Germinal center (tissue), 1 donor: ENCODE measurements at regions not wholly inside any gene's neighbourhood (a gene's known extent, or its start where the extent isn't known, plus 50 kb on each side); places are given as distances from the start of the nearest gene placed in this dataset.
A peak's percentile ranks its signal among the peaks of the same experiment; 100 is the strongest.
"Not testable (repeated sequence)": the region's sequence is repeated elsewhere in the genome, so short reads cannot be mapped to it uniquely, and the experiment has no call there.

Experiments
- DNase-seq: peaks from one replicate; pipeline ENCODE4 v3.0.0; 2012; ENCODE audit warnings: mixed read lengths, low spot score

DNA sequence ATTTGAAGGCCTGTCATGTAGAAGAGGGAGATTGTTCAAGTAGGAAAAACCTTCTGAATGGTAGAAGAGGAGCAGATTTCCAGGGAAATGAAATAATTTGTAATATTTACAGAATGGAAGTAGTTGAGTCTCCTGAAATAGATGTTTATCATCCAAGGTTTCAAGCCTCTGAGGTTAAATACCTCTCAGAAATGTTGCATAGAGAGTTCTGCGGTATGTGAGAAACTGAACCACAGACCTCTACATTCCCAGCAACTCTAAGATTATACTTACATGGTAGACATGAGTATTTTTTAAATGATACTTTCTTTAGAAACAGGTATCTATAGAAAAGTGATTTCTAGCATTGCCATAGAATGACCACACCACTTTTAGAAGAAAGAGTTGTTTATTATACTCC is 379.8 kb upstream of the FANCL start:
- no peak for DNase-seq

DNA sequence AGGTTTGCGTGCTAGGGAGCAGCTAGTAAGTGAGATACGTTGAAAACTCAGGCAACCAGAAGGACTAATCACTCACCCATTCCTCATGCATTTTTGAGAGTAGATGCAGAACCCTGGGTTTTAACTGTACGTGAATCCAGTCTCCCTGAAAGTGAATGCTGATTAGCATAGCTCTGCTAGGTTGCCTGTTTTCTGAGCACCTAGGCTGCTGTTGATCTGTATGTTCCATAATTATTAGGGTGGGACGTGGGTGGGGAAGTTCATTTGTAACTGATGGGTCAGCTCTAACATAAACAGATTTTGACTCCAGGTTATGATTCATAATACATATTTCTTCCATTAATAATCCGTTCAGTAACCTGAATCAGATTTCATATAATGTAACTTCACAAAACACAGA is 379.0 kb upstream of the FANCL start:
- DNase-seq: no peak

DNA sequence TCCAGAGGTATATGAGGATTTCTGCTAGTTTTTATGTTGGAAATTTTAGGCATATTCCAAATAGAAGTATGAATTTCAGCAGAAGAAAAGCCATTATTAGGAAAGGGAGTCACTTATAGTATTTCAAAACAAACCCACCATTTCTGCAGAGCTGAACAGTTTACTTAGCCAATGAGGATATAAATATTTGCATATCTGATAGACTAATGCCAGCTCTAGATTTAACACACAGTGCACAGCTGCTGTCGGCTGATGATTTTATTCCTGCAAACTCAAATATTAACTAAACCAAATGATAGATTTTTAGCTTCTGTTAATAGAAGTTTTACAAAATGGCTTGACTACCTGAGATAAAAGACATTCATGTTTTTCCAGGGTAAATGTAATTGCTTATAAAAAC is 375.8 kb upstream of the FANCL start:
- no peak for DNase-seq

DNA sequence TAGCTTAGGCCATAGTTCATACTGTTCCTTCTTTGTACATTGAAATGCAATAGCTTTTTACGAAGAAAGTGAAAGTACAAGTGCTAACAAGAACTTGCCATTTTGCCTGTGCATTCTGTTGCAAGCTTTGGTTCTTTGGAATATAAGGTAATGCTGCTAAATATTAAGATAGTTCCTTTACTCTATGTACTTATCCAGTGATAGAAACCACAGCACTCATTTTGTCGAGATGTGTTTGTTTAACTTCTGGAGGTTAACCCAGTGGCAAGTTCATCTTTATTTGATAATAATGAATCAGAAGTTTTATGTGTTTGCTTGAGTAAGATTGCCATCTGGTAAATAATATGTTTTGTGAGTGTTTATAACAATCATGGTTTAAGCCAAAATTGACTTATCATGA is 373.1 kb upstream of the FANCL start:
- no peak for DNase-seq

DNA sequence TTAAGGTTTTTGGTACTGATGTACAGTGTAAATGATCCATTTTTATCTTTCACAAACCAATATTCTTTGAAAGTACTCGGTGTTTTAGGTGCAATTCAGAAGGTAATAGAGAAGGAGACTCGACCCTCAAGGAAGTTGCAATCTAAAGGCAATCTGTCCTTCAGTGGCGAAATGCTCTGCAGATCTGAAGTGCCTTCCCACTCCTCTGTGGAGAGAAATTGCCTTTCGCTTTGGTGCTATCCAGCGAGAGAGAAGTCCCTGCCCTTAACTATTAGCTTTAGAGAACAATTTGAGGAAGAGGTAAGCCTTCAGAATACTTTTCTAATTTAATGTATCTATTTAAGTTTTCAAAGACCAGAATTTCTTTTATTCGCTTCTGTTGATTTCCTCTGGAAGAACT is 371.8 kb upstream of the FANCL start:
- DNase-seq: no peak

DNA sequence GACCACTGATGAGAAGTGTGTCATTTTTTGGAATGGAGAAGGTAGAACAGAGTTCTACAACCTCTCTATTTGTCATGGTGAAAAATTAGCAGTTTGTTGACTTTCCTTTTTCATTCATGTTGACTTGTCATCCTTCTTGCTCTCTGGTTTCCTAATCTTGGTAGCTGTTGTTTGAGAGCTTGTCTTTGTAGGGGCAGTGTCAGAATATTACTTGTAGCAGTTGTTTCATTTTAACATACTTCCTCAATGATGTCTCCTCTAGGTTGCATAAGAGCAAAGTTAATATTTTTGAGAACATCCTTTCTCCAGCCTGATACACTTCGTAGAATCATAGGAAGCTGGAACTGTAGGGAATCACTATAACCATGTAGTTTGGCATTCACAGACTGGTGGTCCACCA is 368.2 kb upstream of the FANCL start:
- DNase-seq: no peak

DNA sequence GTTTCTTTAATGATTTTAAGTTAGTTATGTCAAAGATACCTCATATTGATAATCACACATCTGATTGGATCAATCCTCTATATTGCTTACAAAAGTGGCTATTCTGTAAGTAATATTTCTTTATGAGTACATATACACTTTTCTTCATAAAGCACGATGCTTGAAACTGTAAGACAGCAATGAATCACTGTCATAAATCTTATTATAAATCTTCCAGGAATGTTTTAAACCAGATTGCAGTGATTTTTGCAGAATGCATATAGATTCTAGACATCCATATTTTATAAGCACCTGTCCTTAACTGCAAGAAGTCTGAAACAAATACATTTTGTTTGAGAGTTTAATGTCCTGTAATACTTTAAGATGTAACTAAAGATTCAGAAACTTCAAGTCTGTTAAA is 367.0 kb upstream of the FANCL start:
- no peak for DNase-seq

DNA sequence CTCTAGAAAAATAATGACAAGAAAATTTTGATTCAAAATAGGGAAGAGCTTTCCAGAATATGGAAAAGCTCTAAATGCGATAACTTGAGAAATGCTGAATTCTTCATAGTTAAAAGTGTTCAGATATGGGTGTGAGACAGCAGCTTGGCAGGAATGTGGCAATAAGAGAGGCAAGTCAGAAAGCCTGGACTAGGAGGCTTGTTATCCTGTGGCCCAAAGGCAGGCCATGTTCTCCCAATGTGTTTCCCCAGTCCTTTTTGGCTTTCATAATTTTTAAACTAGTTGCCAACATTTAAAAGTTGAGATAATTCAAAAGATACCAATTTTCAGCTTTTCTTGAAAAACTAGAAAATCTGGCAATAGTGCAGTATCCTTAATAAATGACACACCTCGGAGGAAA is 366.3 kb upstream of the FANCL start:
- DNase-seq: no peak

DNA sequence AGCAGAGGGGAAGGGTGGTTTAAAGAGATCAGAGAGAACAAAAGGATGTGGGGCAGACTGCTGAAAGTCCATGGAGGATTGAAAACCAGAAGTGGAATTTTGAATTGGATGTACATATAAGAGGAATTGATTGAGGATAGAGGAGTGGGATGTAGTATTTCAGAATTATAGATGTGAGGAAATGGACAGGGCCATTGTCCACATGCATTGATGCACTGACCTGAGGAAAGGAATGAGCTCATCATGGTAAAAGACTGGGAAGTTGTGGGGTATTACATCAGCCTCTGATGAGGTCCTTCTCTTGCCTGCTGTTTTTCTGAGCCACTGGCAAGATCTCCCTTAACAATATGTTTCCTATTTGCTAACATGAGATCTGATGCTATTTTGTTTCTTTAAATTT is 365.7 kb upstream of the FANCL start:
- no peak for DNase-seq

DNA sequence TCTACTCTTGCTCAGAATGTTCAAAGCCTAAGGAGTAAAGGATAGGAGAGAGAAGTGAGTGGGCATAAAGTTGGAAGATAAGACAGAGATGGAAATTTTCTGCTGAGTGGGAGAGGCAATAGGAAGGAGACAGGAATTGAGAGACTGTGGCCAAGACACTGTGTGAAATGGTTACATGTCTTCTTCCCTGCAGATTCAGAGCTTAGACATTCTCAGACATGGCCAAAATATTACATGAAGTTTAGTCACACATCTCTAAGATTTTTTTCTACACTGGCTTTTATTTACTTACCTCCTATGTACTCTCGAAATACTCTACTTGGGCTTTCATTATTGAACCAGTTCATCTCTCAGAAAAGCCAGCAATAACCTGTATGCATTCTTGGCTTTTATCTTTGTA is 363.0 kb upstream of the FANCL start:
- DNase-seq: no peak

DNA sequence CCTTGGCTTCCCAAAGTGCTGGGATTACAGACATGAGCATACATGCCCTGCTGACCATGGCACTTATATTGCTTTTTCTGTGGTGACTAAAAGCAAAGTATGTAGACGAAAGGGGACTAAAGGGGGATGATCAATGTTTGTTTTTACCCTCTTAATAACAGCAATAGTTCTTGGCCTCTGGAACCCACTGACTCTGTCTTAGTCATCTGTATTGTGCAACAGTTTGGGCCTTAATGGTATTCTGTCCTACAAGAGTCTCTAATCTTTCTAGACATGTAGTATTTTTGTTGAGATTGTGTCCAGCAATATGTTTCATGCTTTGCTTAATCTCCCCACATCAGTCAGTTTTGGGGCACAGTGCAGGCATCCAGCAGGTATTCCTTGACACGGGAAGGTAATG is 359.9 kb upstream of the FANCL start:
- DNase-seq: no peak

DNA sequence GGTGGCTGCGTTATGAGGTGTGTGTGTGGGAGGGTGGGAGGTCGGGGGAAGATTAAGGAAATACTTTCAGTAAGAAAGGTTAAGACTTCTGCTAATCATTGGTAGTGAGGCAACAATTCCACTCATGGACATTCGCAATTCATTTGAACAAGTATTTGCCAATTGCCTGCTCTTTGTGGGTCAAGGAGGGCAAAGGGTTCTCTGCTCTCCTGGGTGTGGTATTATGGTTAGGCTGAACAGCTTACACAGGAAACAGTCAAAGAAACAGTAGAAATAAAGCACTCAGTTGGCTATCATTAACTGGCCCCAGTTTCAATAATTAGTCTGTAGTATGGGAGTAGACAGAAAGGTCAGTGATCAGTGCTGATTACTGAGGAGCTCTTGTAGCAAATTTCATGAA is 357.0 kb upstream of the FANCL start:
- DNase-seq: no peak

DNA sequence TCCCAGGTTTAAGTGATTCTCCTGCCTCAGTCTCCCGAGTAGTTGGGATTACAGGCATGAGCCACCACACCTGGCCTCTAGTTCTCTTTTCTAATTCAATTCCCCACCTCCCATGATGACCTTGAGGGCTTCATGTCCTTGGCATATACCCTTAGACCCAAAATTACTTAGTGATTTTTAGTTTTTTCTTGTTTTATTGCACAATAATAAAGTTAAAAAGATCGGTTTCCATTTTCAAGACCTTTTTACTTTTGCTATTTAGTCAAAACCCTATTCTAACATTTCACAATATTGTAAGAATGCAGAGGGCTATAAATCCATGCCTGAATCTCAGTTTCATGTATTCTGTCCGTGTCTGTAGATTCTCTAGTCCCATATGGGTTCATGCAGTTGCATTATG is 354.6 kb upstream of the FANCL start:
- DNase-seq: no peak

DNA sequence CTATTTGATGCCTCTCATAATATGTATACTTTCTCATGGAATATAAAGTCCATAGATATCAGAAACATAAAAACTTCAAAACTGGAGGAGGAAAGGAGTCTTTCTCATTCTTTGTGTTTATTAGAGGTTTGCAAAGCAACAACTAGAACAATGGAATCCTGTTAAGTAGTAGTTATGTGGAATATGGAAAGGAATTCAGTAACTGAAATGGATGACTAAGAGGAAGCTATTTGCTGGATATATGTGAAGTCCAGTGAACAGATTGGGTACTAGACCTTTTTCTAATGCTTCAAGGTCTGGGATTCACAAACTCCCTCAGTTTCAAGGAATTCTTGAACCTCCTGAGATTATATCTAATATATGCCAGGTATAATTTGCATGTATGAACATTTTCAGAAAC is 353.6 kb upstream of the FANCL start:
- DNase-seq: no peak

DNA sequence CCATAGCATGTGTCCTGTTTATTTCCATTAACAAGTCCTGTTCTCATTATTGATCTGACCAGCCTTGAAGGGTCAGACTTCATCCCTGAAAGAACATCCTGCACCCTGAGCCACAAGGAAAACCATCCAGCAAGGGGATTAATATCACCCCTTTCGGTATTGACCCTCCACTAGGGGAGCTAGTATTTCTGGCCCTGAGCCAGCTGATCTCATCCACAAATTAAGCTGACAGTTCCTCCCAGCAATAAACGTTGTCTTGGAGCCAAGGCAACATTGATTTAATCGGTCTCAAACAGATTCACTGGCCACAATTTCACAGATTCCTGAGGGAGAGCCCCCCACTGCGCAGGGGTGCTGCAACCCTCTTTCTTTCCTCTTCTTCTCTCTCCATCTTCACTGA is 353.1 kb upstream of the FANCL start:
- DNase-seq: no peak

DNA sequence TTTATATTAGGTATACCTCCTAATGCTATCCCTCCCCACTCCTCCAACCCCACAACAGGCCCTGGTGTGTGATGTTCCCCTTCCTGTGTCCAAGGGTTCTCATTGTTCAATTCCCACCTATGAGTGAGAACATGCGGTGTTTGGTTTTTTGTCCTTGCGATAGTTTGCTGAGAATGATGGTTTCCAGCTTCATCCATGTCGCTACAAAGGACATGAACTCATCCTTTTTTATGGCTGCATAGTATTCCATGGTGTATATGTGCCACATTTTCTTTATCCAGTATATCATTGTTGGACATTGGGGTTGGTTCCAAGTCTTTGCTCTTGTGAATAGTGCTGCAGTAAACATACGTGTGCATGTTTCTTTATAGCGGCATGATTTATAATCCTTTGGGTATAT is 345.1 kb upstream of the FANCL start:
- not testable (repeated sequence) for DNase-seq

DNA sequence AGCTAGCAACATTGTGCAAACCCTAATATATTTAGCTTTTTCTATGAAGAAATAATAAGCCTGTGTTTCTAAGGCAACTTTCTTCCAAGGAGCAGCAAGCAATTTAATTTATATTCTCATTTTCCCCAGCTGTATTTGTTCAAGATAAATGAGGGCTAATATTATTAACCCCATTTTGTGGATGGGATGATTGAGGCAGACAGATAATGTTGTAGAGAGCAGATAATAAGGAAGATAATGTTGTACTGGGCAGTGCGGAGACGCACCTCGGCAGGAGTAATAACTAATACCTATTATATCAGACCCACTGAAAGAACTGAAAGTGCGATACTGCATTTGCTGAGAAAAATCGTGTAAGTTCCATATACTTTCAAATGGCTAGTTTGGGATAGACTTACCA is 344.1 kb upstream of the FANCL start:
- DNase-seq: no peak

DNA sequence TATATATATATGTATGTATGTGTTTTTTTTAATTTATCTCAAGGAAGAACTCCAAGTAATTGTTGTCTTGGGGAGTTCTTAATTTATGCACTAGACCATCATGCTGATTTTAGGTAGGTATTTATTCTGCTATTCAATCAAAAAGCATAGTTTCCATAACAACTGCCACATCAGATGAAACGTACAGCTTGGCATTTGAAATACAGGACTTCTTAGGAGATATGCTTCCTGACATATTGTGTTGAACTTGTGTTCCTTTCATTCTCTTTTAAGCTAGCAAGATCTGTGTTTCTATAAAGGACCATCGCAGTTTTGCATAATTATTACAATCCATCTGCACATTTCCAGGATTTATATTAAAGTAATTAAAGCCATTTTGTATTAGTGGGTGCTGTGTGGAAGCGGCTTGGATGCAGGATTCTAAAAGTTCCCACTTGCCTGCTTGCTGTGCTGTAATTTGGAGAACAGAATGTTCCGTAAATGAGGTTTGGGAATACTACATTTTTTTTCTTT is 343.5 kb upstream of the FANCL start:
- DNase-seq: no peak

DNA sequence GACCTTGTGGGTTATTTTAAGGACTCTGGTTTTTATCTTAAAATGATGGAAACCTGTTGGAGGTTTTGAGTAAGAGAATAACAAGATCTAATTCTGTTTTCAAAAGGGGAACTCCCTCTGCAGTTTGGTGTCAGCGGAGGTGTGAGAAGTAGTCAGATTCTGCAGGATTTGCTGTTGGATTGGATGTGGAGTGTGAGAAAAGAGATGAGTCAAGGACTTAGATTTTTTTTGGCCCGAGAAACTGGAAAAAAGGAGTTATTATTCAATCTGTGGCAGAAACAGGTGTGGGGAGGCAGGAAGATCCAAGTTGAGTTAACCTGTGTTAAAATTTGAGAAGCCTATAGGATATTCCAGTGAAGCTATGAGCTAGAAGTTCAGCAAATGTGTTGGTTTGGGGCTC is 337.2 kb upstream of the FANCL start:
- DNase-seq: no peak

DNA sequence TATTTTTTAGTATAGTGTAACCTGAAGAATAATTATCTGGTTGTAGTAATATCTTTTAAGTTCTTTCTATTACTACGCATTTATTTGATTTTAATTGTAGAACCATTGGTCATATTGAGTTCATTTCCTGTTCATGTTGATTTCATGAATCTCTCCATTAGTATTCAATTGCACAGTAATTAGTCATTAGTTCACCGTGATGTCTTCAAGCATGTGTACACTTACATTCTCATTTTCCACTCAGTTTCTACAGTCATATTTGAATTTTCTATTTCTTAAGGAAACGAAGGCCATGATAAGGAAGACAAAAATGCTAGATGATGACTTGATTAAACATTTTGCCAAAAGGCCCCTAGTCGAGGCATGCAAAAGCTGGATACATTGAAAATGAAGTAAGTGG is 333.7 kb upstream of the FANCL start:
- no peak for DNase-seq

DNA sequence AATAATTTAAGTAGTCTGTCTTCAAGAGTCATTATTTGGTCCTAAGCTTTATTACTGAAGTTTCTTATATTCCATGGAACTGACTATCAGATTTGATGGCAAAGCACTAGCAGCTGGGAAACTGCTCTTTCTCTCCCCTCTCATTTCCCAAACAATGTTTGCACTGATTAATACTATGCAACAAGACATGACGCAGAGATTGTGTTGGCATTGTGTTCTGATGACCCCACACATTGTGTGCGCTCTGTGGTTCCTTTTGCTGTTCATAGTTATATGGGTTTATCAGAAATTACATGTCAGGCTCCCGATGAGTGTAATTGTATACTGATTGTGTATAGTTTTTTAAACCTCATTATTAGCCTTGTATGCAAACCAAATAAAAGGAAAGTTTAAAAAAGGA is 331.6 kb upstream of the FANCL start:
- DNase-seq: no peak

DNA sequence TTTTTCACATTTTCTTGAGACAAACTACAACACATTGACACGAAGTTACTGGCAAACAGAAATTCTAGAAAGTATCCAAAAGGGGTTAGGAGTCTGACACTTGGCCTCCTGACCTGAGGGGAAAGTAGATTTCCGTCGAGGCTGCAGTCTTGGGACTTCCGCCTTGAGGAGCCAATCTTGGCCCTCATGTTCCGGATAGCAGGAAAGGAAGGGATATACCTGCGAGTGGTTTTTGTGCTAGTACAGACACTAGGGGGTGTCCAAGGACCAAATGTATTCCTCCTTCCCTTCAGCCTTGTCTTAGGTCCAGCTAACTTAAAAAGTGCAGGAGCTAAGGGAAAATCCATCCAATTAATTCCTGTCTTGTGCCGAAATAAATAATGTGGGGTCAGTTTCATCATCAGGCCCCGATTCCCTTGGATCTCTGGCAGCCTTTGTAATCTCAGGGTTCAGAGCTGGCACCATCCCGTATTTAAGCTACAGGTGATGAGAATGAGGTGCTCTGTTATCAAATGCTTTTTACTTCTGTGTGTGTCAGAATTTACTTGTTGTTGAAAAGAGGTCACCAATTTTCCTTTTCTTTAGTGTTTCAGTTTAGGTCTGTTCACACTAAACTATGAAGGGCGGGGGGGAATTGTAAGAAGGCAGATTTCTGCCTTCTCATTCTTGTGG is 330.2 kb upstream of the FANCL start:
- peak; percentile 21 for DNase-seq

DNA sequence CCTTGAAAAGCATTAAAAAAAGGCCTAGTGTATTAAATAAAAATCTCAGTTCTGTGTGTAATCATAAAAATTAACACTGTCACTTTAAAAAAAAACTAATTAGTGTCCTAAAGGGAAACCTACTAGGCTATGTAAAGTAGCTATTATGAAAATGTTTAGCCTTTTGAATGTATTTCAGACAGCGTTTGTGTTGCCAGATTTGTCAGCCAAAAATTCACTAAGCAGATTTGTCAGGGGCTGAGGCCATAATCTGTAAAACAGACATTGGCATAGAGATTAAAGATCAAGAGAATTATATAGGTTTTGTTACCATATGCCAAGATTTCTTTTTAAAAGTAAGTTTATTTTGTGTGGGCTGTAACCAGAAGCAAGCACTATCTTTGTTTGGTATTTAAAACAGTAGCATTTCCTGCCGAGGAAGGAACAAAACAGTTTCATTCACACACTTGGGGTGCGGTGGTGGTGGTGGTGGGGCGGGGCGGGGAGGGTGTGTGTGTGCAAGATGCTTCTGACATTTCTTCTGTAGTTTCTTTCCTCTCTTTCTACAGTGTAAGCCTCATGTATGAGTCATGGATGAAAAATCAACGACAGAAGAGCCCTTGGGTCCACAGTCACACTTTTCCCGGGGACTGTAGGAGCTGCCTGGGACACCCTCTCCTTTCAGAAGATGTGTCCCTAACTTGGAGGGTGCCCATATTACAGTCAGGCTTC is 328.5 kb upstream of the FANCL start:
- no peak for DNase-seq

DNA sequence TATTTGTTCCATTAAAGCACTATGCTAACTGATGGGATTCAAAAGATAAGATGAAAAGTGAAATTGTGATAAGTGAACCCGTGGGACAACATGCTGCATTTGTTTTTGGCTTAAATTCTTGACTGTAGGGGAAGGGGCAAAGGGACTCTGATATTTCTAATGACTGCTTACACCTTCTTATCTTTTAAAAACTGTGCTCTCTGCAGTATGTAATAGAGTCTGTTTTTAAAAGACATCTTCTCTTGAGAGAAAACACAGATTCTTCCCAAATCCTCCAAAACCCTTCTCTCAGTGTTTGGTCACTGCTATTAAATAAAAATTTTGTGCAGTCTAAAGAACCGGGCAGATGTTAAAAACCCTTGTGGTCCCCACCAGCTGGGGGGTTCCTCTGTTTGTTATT is 327.8 kb upstream of the FANCL start:
- DNase-seq: no peak
